GM18519 (cell line): ENCODE measurements at regions not wholly inside any gene's neighbourhood (a gene's known extent, or its start where the extent isn't known, plus 50 kb on each side); places are given as distances from the start of the nearest gene placed in this dataset.
A peak's percentile ranks its signal among the peaks of the same experiment; 100 is the strongest.
"Not testable (repeated sequence)": the region's sequence is repeated elsewhere in the genome, so short reads cannot be mapped to it uniquely, and the experiment has no call there.

Experiments used
- ATAC-seq: cut with Tn5 transposase; IDR thresholded peaks from one replicate; pipeline ENCODE4 v1.9.1; 2021; ENCODE audit warnings: mild to moderate bottlenecking, moderate library complexity; ENCODE audit not compliant: unreplicated experiment, low FRiP score

GRCh38 chr15:85196697-85197096 lies 183.7 kb upstream of the AKAP13 start:
- not testable (repeated sequence) for ATAC-seq

GRCh38 chr15:85197582-85197981 lies 182.8 kb upstream of the AKAP13 start:
- ATAC-seq = not testable (repeated sequence)

GRCh38 chr15:85198432-85198831 lies 182.0 kb upstream of the AKAP13 start:
- not testable (repeated sequence) for ATAC-seq

- ATAC-seq = peak; percentile 76
Observed at GRCh38 chr15:85200215-85200614, 180.2 kb upstream of the AKAP13 start.

GRCh38 chr15:85201118-85201793 lies 179.1 kb upstream of the AKAP13 start:
- ATAC-seq = not testable (repeated sequence)

GRCh38 chr15:85204481-85204880 lies 175.9 kb upstream of the AKAP13 start:
- ATAC-seq = not testable (repeated sequence)

- ATAC-seq = not testable (repeated sequence)
Observed at GRCh38 chr15:85233791-85234325, 146.5 kb upstream of the AKAP13 start.

GRCh38 chr15:85234450-85235196 lies 145.8 kb upstream of the AKAP13 start:
- not testable (repeated sequence) for ATAC-seq

GRCh38 chr15:85244056-85244455 lies 136.3 kb upstream of the AKAP13 start:
- not testable (repeated sequence) for ATAC-seq

GRCh38 chr15:85250938-85251542 lies 129.4 kb upstream of the AKAP13 start:
- ATAC-seq = not testable (repeated sequence)

GRCh38 chr15:85253196-85253915 lies 127.0 kb upstream of the AKAP13 start:
- peak; percentile 68 for ATAC-seq

- ATAC-seq = not testable (repeated sequence)
Observed at GRCh38 chr15:85254961-85255360, 125.4 kb upstream of the AKAP13 start.

GRCh38 chr15:85255502-85255901 lies 124.9 kb upstream of the AKAP13 start:
- not testable (repeated sequence) for ATAC-seq

GRCh38 chr15:85256009-85256997 lies 124.1 kb upstream of the AKAP13 start:
- not testable (repeated sequence) for ATAC-seq

GRCh38 chr15:85258062-85258445 lies 122.3 kb upstream of the AKAP13 start:
- not testable (repeated sequence) for ATAC-seq

GRCh38 chr15:85258559-85259209 lies 121.7 kb upstream of the AKAP13 start:
- not testable (repeated sequence) for ATAC-seq

GRCh38 chr15:85260526-85260925 lies 119.9 kb upstream of the AKAP13 start:
- ATAC-seq = not testable (repeated sequence)

- not testable (repeated sequence) for ATAC-seq
Observed at GRCh38 chr15:85262461-85263055, 117.8 kb upstream of the AKAP13 start.
